ENCODE measurements at regions not wholly inside any gene's neighbourhood (a gene's known extent, or its start where the extent isn't known, plus 50 kb on each side); places are given as distances from the start of the nearest gene placed in this dataset.
"Not testable (repeated sequence)": the region's sequence is repeated elsewhere in the genome, so short reads cannot be mapped to it uniquely, and the experiment has no call there.

DNA sequence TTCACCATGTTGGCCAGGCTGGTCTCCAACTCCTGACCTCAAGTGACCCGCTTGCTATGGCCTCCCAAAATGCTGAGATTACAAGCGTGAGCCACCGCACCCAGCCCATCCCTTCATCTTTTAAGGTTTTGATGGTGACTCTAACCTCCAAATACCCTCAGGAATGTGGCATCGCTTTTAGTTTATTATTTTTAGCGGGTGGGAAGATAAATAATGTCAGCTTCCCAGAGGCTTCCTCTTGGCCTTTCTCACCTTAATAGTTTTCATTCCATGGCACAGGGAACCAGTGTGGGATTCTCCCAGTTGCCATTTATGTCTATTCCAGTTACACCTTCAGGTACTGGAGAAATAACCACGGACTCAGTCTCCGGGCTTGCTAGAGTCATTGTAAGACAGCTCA, 92.1 kb upstream of the LRRN2 start:
- H2AFZ ChIP-seq (ENCODE audit: low read length) = no peak overlapping the region
- no peak overlapping the region for H3K4me3 ChIP-seq (ENCODE audit: low read length, poor library complexity, severe bottlenecking)
- peaks cover 6% of the 10 kb centered on the region for H3K27me3 ChIP-seq (ENCODE audit: insufficient read depth, low read length, poor library complexity, severe bottlenecking)
- no peaks in the 10 kb centered on the region for H3K9me2 ChIP-seq (replicated peaks; ENCODE audit: low read depth, low read length)
- H4K20me1 ChIP-seq (ENCODE audit: insufficient read depth, low read length, poor library complexity, severe bottlenecking) = no peaks in the 10 kb centered on the region
- no peaks in the 10 kb centered on the region for H3K79me2 ChIP-seq (ENCODE audit: insufficient read depth, low read length)
- no peak overlapping the region for H3K9ac ChIP-seq (ENCODE audit: low read depth, low read length, poor library complexity, severe bottlenecking)
- H3F3A ChIP-seq (ENCODE audit: low read depth) = no peaks in the 10 kb centered on the region
- no peak for TF ChIP-seq EZH2phosphoT487 (IDR thresholded peaks at IDR 0.05; ENCODE audit: borderline replicate concordance)
- TF ChIP-seq, protein P1, sequence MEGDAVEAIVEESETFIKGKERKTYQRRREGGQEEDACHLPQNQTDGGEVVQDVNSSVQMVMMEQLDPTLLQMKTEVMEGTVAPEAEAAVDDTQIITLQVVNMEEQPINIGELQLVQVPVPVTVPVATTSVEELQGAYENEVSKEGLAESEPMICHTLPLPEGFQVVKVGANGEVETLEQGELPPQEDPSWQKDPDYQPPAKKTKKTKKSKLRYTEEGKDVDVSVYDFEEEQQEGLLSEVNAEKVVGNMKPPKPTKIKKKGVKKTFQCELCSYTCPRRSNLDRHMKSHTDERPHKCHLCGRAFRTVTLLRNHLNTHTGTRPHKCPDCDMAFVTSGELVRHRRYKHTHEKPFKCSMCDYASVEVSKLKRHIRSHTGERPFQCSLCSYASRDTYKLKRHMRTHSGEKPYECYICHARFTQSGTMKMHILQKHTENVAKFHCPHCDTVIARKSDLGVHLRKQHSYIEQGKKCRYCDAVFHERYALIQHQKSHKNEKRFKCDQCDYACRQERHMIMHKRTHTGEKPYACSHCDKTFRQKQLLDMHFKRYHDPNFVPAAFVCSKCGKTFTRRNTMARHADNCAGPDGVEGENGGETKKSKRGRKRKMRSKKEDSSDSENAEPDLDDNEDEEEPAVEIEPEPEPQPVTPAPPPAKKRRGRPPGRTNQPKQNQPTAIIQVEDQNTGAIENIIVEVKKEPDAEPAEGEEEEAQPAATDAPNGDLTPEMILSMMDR (conservative IDR thresholded peaks at IDR 0.05; ENCODE audit: low read length) = no peak
- no peak overlapping the region for H3K4me2 ChIP-seq (ENCODE audit: low read depth, low read length, poor library complexity, severe bottlenecking)
- H3K36me3 ChIP-seq (ENCODE audit: insufficient read depth, low read length) = no peaks in the 10 kb centered on the region
- no peaks in the 10 kb centered on the region for H3K4me1 ChIP-seq (ENCODE audit: insufficient read depth, low read length, poor library complexity, severe bottlenecking)
- no peaks in the 10 kb centered on the region for H3K9me3 ChIP-seq (ENCODE audit: insufficient read depth, low read depth, low read length)

DNA sequence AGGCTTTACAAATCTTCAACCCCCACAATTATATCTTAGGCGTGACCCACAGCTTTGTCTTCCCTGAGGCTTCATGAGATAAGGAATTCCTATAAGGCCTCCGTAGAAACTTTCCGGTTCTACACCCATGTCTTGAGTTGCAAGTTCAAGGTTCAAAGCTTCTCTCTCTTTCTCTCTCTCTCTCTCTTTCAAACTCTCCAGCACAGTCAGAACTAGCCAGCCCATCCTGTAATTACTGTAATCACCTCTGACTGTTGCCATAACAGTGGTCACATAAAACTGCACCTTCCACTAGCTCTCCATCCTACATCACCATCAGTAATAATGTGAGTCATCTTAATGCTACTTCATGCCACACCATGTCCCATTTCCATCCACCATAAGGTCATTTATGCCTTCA, 90.0 kb upstream of the NFASC start:
- Histone ChIP-seq H3K79me2 (ENCODE audit: insufficient read depth, low read length) (no peaks in the 10 kb centered on the region), H3K9me2 (replicated peaks; ENCODE audit: low read depth, low read length) (no peaks in the 10 kb centered on the region), H3K4me3 (ENCODE audit: low read length, poor library complexity, severe bottlenecking) (no peak overlapping the region), H3K36me3 (ENCODE audit: insufficient read depth, low read length) (no peaks in the 10 kb centered on the region), H3K27me3 (ENCODE audit: insufficient read depth, low read length, poor library complexity, severe bottlenecking) (no peaks in the 10 kb centered on the region), H2AFZ (ENCODE audit: low read length) (no peak overlapping the region), H3K4me2 (ENCODE audit: low read depth, low read length, poor library complexity, severe bottlenecking) (no peak overlapping the region), H3K4me1 (ENCODE audit: insufficient read depth, low read length, poor library complexity, severe bottlenecking) (no peaks in the 10 kb centered on the region), H4K20me1 (ENCODE audit: insufficient read depth, low read length, poor library complexity, severe bottlenecking) (no peaks in the 10 kb centered on the region), H3K9ac (ENCODE audit: low read depth, low read length, poor library complexity, severe bottlenecking) (no peak overlapping the region), H3K9me3 (ENCODE audit: insufficient read depth, low read depth, low read length) (no peaks in the 10 kb centered on the region), H3F3A (ENCODE audit: low read depth) (no peaks in the 10 kb centered on the region)
- TF ChIP-seq, protein P1 (conservative IDR thresholded peaks at IDR 0.05; ENCODE audit: low read length) = no peak
- no peak for TF ChIP-seq EZH2phosphoT487 (IDR thresholded peaks at IDR 0.05; ENCODE audit: borderline replicate concordance)

DNA sequence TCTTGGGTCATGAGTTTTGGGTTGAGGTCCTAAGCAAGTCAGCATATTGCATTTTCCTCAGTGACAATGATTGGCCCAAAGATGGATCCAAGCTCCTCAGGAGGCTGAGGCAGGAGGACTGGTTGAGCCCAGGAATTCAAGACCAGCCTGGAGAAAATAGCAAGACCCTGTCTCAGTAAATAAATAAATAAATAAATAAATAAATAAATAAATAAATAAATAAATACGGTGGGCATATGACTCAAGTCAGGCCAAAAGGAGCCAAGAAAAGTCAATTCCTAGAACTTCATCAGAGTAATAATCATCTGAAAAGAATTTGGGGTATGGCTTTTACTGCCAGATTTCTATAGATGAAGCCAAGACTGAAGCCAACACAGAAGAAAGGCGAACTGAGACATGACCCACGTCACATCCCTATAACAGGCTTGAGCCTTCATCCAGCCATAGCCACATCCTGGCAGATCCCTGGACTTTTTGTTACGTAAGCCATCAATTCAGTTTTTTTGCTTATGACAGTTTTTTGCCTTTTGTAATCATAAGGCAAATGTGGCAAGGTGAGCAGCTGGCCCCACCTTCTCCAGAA, 88.5 kb upstream of the NFASC start:
- Histone ChIP-seq H3K9me2 (replicated peaks; ENCODE audit: low read depth, low read length) (no peaks in the 10 kb centered on the region), H3K36me3 (ENCODE audit: insufficient read depth, low read length) (no peaks in the 10 kb centered on the region), H3K27me3 (ENCODE audit: insufficient read depth, low read length, poor library complexity, severe bottlenecking) (no peaks in the 10 kb centered on the region), H3K4me3 (ENCODE audit: low read length, poor library complexity, severe bottlenecking) (no peak overlapping the region), H3K4me1 (ENCODE audit: insufficient read depth, low read length, poor library complexity, severe bottlenecking) (no peaks in the 10 kb centered on the region), H3K79me2 (ENCODE audit: insufficient read depth, low read length) (no peaks in the 10 kb centered on the region), H4K20me1 (ENCODE audit: insufficient read depth, low read length, poor library complexity, severe bottlenecking) (no peaks in the 10 kb centered on the region), H2AFZ (ENCODE audit: low read length) (no peak overlapping the region), H3F3A (ENCODE audit: low read depth) (no peaks in the 10 kb centered on the region), H3K4me2 (ENCODE audit: low read depth, low read length, poor library complexity, severe bottlenecking) (no peak overlapping the region), H3K9ac (ENCODE audit: low read depth, low read length, poor library complexity, severe bottlenecking) (no peak overlapping the region), H3K9me3 (ENCODE audit: insufficient read depth, low read depth, low read length) (no peaks in the 10 kb centered on the region)
- no peak for TF ChIP-seq EZH2phosphoT487 (IDR thresholded peaks at IDR 0.05; ENCODE audit: borderline replicate concordance)
- TF ChIP-seq, protein P1 (conservative IDR thresholded peaks at IDR 0.05; ENCODE audit: low read length) = no peak

DNA sequence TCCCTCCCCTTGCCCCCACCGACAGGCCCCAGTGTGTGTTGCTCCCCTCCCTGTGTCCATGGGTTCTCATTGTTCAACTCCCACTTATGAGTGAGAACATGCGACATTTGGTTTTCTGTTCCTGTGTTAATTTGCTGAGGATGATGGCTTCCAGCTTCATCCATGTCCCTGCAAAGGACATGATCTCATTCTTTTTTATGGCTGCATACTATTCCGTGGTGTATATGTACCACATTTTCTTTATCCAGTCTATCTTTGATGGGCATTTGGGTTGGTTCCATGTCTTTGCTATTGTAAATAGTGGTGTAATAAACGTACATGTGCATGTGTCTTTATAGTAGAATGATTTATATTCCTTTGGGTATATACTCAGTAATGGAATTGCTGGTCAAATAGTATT, 85.6 kb upstream of the NFASC start:
- not testable (repeated sequence) for H3F3A ChIP-seq (ENCODE audit: low read depth); H3K9ac ChIP-seq (ENCODE audit: low read depth, low read length, poor library complexity, severe bottlenecking); H3K9me2 ChIP-seq (replicated peaks; ENCODE audit: low read depth, low read length); H4K20me1 ChIP-seq (ENCODE audit: insufficient read depth, low read length, poor library complexity, severe bottlenecking); H3K4me2 ChIP-seq (ENCODE audit: low read depth, low read length, poor library complexity, severe bottlenecking); H3K9me3 ChIP-seq (ENCODE audit: insufficient read depth, low read depth, low read length); H3K4me1 ChIP-seq (ENCODE audit: insufficient read depth, low read length, poor library complexity, severe bottlenecking); H3K36me3 ChIP-seq (ENCODE audit: insufficient read depth, low read length); H3K27me3 ChIP-seq (ENCODE audit: insufficient read depth, low read length, poor library complexity, severe bottlenecking); H2AFZ ChIP-seq (ENCODE audit: low read length); H3K4me3 ChIP-seq (ENCODE audit: low read length, poor library complexity, severe bottlenecking); H3K79me2 ChIP-seq (ENCODE audit: insufficient read depth, low read length)
